HCT116 (cell line): ENCODE measurements at regions not wholly inside any gene's neighbourhood (a gene's known extent, or its start where the extent isn't known, plus 50 kb on each side); places are given as distances from the start of the nearest gene placed in this dataset.

Experiments used
- ATAC-seq: fragments of 200-7000 bp; cut with Tn5 transposase; 2 replicates; pipeline ENCODE4 v1.9.1; 2020; ENCODE audit warnings: mild to moderate bottlenecking, moderate library complexity
- BruUV-seq: library from RNA; stranded (reverse); fragments of 400-500 nt; replicated peaks from 2 replicates; lab custom pipeline; 2021; lab: Mats Ljungman, UMichigan
- CTCF ChIA-PET: fragments of 300-600 bp; sonication (Branson Sonifier 250); formaldehyde crosslinking; loops from one replicate; lab custom pipeline; 2021; ENCODE audit warnings: antibody characterized with exemption; lab: Charles Lee
- POLR2A ChIA-PET: fragments of 300-600, 350-600 bp; sonication (Branson Sonifier 250); formaldehyde crosslinking; loops from one replicate; lab custom pipeline; 2021; ENCODE audit warnings: antibody characterized with exemption; lab: Charles Lee
- RAD21 ChIA-PET, 2 experiments: fragments of 300-600 bp; sonication (Branson Sonifier 250); formaldehyde crosslinking; loops; one replicate each; lab custom pipeline; 2023; ENCODE audit warnings: low total read pairs in 2 of 2; ENCODE audit not compliant: uncharacterized antibody in 2 of 2, unreplicated experiment in 2 of 2, low non-redundant PET in 1 of 2; lab: Charles Lee
- DNase-seq: peaks from one replicate; pipeline ENCODE4 v3.0.0-alpha.2; 2010; ENCODE audit warnings: low read depth, low spot score
- H2AFZ ChIP-seq: fragments of 200-600 bp; shearing (Covaris generic), sonication (generic); 2 replicates; pipeline ENCODE4 v1.6.1; 2017; ENCODE audit warnings: low read depth, mixed run types, mixed read lengths, antibody characterized with exemption, low read length; ENCODE audit not compliant: poor library complexity, severe bottlenecking
- H3K27ac ChIP-seq: 2 replicates; pipeline ENCODE4 v1.5.1; 2012; ENCODE audit warnings: low read depth, low read length
- H3K27me3 ChIP-seq: fragments of 200-600 bp; sonication (generic); 2 replicates; pipeline ENCODE4 v1.6.1; 2016; ENCODE audit warnings: mixed run types, low read length, mixed read lengths; ENCODE audit not compliant: insufficient read depth
- H3K36me3 ChIP-seq, 2 experiments: fragments of 200-500 bp in 1 of 2; fragments of 200-600 bp in 1 of 2; sonication (Bioruptor generic) in 1 of 2; sonication (generic) in 1 of 2; 2 replicates each; pipeline versions ENCODE4 v1.5.1 to v1.6.1; 2014 to 2016; ENCODE audit warnings: low read length in 2 of 2, inconsistent platforms in 1 of 2, mixed read lengths in 1 of 2, mixed run types in 1 of 2; ENCODE audit not compliant: insufficient read depth in 2 of 2, control insufficient read depth in 1 of 2
- H3K4me1 ChIP-seq, 2 experiments: fragments of 200-600 bp in 1 of 2; sonication (generic) in 1 of 2; 2 replicates each; pipeline versions ENCODE4 v1.5.1 to v1.6.1; 2012 to 2017; ENCODE audit warnings: low read length in 2 of 2, inconsistent platforms in 1 of 2, mild to moderate bottlenecking in 1 of 2, mixed read lengths in 1 of 2, mixed run types in 1 of 2, moderate library complexity in 1 of 2; ENCODE audit not compliant: insufficient read depth in 2 of 2, control insufficient read depth in 1 of 2
- H3K4me2 ChIP-seq: fragments of 200-600 bp; sonication (generic); 2 replicates; pipeline ENCODE4 v1.6.1; 2017; ENCODE audit warnings: mixed run types, low read length, mixed read lengths
- H3K4me3 ChIP-seq, 2 experiments: fragments of 200-600 bp in 1 of 2; sonication (generic) in 1 of 2; replicated peaks in 1 of 2; 2 replicates each; pipeline ENCODE4 v1.5.1; 2011 to 2016; ENCODE audit warnings: low read length in 2 of 2, control low read depth in 1 of 2, low read depth in 1 of 2, mild to moderate bottlenecking in 1 of 2, mixed read lengths in 1 of 2, mixed run types in 1 of 2
- H3K79me2 ChIP-seq: fragments of 200-600 bp; sonication (generic); 2 replicates; pipeline ENCODE4 v1.6.1; 2017; ENCODE audit warnings: mild to moderate bottlenecking, mixed run types, low read length, moderate library complexity, mixed read lengths; ENCODE audit not compliant: insufficient read depth
- H3K9ac ChIP-seq: fragments of 200-600 bp; sonication (generic); 2 replicates; pipeline ENCODE4 v1.6.1; 2016; ENCODE audit warnings: low read length, mixed read lengths
- H3K9me2 ChIP-seq: fragments of 200-600 bp; sonication (generic), shearing (Covaris generic); 2 replicates; pipeline ENCODE4 v1.6.1; 2017; ENCODE audit warnings: mixed run types, mild to moderate bottlenecking, moderate library complexity; ENCODE audit not compliant: insufficient read depth
- H3K9me3 ChIP-seq, 2 experiments: fragments of 200-500 bp in 1 of 2; fragments of 200-600 bp in 1 of 2; sonication (Bioruptor generic) in 1 of 2; sonication (generic) in 1 of 2; 2 replicates each; pipeline ENCODE4 v1.6.1; 2014 to 2017; ENCODE audit warnings: low read length in 2 of 2, mixed read lengths in 2 of 2, inconsistent platforms in 1 of 2, low read depth in 1 of 2, mild to moderate bottlenecking in 1 of 2, mixed run types in 1 of 2, moderate library complexity in 1 of 2; ENCODE audit not compliant: control insufficient read depth in 1 of 2, insufficient read depth in 1 of 2
- H4K20me1 ChIP-seq: fragments of 200-600 bp; sonication (generic), shearing (Covaris generic); 2 replicates; pipeline ENCODE4 v1.6.1; 2017; ENCODE audit warnings: mixed run types, mild to moderate bottlenecking, moderate library complexity; ENCODE audit not compliant: insufficient read depth
- CBX3 ChIP-seq: IDR thresholded peaks from 2 replicates; pipeline ENCODE4 v1.6.1; 2012; ENCODE audit warnings: low read depth
- EGR1 ChIP-seq: IDR thresholded peaks from 2 replicates; pipeline ENCODE4 v1.6.1; 2012; ENCODE audit warnings: low read depth
- ELF1 ChIP-seq: IDR thresholded peaks from 2 replicates; pipeline ENCODE4 v1.6.1; 2012; ENCODE audit warnings: low read depth, borderline replicate concordance
- EZH2 ChIP-seq: fragments of 200-600 bp; sonication (generic); IDR thresholded peaks from 2 replicates; pipeline ENCODE4 v1.6.1; 2017; ENCODE audit warnings: antibody characterized with exemption, mixed run types
- EZH2phosphoT487 ChIP-seq: fragments of 200-600 bp; IDR thresholded peaks from 2 replicates; pipeline ENCODE4 v1.6.1; 2018; ENCODE audit warnings: antibody characterized with exemption, borderline replicate concordance
- JUND ChIP-seq: IDR thresholded peaks from 2 replicates; pipeline ENCODE4 v1.6.1; 2012
- POLR2AphosphoS5 ChIP-seq: IDR thresholded peaks from 2 replicates; pipeline ENCODE4 v1.6.1; 2011; ENCODE audit warnings: mild to moderate bottlenecking, low read depth, low read length, moderate library complexity
- RAD21 ChIP-seq: IDR thresholded peaks from 2 replicates; pipeline ENCODE4 v1.6.1; 2012; ENCODE audit warnings: low read depth, mild to moderate bottlenecking
- SIN3A ChIP-seq: IDR thresholded peaks from 2 replicates; pipeline ENCODE4 v1.6.1; 2012; ENCODE audit warnings: low read depth
- SRF ChIP-seq: IDR thresholded peaks from 2 replicates; pipeline ENCODE4 v1.6.1; 2012; ENCODE audit warnings: low read depth
- TCF7L2 ChIP-seq: IDR thresholded peaks from 2 replicates; pipeline ENCODE4 v1.7.0; 2011; ENCODE audit warnings: borderline replicate concordance, inconsistent platforms; ENCODE audit not compliant: insufficient read depth, insufficient read length; ENCODE audit errors: extremely low read depth
- ZFX ChIP-seq: fragments of 450-650 bp; IDR thresholded peaks from 2 replicates; pipeline ENCODE4 v1.6.1; 2017
- intact Hi-C: fragments of 100-400 bp; cut with micrococcal nuclease; formaldehyde crosslinking; loops from 2 replicates; pipeline ENCODE4 v1.10.0; 2022
- TF ChIP-seq, protein P1 (sequence below): IDR thresholded peaks from 2 replicates; pipeline ENCODE4 v1.6.1; 2012; ENCODE audit warnings: low read depth
- TF ChIP-seq, protein P2 (sequence below): IDR thresholded peaks from 2 replicates; pipeline ENCODE4 v1.6.1; 2012
- TF ChIP-seq, protein P3 (sequence below): IDR thresholded peaks from 2 replicates; pipeline ENCODE4 v1.6.1; 2012
- TF ChIP-seq, protein P4 (sequence below): IDR thresholded peaks from 2 replicates; pipeline ENCODE4 v1.6.1; 2011; ENCODE audit warnings: mild to moderate bottlenecking, low read length, moderate library complexity; ENCODE audit not compliant: insufficient replicate concordance; ENCODE audit errors: extremely low read depth

DNA sequence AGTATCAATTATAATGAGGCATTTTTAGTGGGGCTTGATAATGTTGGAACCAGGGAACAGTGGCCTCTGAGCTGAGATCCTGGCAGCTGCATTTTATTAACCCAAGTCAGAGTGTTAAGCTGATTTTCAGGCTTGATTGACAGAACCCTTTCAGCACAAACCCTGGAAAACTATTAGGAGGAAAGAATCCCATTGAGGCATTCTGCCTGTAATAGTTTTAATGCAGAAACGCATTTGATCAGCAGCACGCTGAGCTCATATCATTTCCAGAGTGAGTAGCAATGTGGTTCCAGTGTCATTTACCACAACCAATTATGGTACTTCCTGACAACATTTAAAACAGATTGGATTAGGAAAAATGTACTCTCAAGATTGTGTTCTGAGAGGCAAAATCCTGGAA, 78.3 kb upstream of the BARHL2 start:
- ChIA-PET CTCF (no interaction called here), RAD21 (no interaction called here), POLR2A (no interaction called here)
- H3K36me3 ChIP-seq, result no peaks in the 10 kb centered on the region
- H3K79me2 ChIP-seq, result no peaks in the 10 kb centered on the region
- ATAC-seq (no peak), DNase-seq (no peak)
- no peak overlapping the region for H3K9ac ChIP-seq
- H3K27me3 ChIP-seq, result peaks cover 10% of the 10 kb centered on the region; the same call in 1 of the 2 replicates
- no peaks in the 10 kb centered on the region for H3K9me2 ChIP-seq
- H3K9me3 ChIP-seq, result no peaks in the 10 kb centered on the region
- H3K27ac ChIP-seq, result no peak overlapping the region
- H3K4me3 ChIP-seq, result no peak overlapping the region
- H3K4me1 ChIP-seq, result no peaks in the 10 kb centered on the region
- TF ChIP-seq ELF1 (no peak), JUND (no peak), ZFX (no peak), RAD21 (no peak), CBX3 (no peak), EZH2phosphoT487 (no peak), EGR1 (no peak), TCF7L2 (no peak), POLR2AphosphoS5 (no peak), SIN3A (no peak), SRF (no peak), EZH2 (no peak)
- TF ChIP-seq, protein P1, sequence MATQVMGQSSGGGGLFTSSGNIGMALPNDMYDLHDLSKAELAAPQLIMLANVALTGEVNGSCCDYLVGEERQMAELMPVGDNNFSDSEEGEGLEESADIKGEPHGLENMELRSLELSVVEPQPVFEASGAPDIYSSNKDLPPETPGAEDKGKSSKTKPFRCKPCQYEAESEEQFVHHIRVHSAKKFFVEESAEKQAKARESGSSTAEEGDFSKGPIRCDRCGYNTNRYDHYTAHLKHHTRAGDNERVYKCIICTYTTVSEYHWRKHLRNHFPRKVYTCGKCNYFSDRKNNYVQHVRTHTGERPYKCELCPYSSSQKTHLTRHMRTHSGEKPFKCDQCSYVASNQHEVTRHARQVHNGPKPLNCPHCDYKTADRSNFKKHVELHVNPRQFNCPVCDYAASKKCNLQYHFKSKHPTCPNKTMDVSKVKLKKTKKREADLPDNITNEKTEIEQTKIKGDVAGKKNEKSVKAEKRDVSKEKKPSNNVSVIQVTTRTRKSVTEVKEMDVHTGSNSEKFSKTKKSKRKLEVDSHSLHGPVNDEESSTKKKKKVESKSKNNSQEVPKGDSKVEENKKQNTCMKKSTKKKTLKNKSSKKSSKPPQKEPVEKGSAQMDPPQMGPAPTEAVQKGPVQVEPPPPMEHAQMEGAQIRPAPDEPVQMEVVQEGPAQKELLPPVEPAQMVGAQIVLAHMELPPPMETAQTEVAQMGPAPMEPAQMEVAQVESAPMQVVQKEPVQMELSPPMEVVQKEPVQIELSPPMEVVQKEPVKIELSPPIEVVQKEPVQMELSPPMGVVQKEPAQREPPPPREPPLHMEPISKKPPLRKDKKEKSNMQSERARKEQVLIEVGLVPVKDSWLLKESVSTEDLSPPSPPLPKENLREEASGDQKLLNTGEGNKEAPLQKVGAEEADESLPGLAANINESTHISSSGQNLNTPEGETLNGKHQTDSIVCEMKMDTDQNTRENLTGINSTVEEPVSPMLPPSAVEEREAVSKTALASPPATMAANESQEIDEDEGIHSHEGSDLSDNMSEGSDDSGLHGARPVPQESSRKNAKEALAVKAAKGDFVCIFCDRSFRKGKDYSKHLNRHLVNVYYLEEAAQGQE, result no peak
- TF ChIP-seq, protein P2, sequence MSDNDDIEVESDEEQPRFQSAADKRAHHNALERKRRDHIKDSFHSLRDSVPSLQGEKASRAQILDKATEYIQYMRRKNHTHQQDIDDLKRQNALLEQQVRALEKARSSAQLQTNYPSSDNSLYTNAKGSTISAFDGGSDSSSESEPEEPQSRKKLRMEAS, result no peak
- TF ChIP-seq, protein P3, sequence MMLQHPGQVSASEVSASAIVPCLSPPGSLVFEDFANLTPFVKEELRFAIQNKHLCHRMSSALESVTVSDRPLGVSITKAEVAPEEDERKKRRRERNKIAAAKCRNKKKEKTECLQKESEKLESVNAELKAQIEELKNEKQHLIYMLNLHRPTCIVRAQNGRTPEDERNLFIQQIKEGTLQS, result no peak
- TF ChIP-seq, protein P4, sequence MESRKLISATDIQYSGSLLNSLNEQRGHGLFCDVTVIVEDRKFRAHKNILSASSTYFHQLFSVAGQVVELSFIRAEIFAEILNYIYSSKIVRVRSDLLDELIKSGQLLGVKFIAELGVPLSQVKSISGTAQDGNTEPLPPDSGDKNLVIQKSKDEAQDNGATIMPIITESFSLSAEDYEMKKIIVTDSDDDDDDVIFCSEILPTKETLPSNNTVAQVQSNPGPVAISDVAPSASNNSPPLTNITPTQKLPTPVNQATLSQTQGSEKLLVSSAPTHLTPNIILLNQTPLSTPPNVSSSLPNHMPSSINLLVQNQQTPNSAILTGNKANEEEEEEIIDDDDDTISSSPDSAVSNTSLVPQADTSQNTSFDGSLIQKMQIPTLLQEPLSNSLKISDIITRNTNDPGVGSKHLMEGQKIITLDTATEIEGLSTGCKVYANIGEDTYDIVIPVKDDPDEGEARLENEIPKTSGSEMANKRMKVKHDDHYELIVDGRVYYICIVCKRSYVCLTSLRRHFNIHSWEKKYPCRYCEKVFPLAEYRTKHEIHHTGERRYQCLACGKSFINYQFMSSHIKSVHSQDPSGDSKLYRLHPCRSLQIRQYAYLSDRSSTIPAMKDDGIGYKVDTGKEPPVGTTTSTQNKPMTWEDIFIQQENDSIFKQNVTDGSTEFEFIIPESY, result no peak
- H2AFZ ChIP-seq, result no peak overlapping the region
- H3K4me2 ChIP-seq, result no peak overlapping the region
- BruUV-seq, result no TSS peak
- intact Hi-C loops, result no loop called here
- H4K20me1 ChIP-seq, result no peaks in the 10 kb centered on the region
